HL-60 (cell line): ENCODE measurements at regions not wholly inside any gene's neighbourhood (a gene's known extent, or its start where the extent isn't known, plus 50 kb on each side); places are given as distances from the start of the nearest gene placed in this dataset.

Experiments
- DNase-seq, 2 experiments: peaks; one replicate each; pipeline ENCODE4 v3.0.0-alpha.2; 2010 to 2020; ENCODE audit warnings: low read depth in 1 of 2, low spot score in 1 of 2
- H3K27ac ChIP-seq: fragments of 250-450 bp; sonication (Bioruptor Pico); replicated peaks from 2 replicates; pipeline ENCODE4 v1.5.1; 2020; ENCODE audit warnings: mild to moderate bottlenecking, moderate library complexity
- H3K27me3 ChIP-seq: fragments of 250-450 bp; sonication (Bioruptor Pico); 2 replicates; pipeline ENCODE4 v1.5.1; 2021; ENCODE audit warnings: mild to moderate bottlenecking, moderate library complexity; ENCODE audit not compliant: insufficient read depth, poor library complexity, severe bottlenecking
- H3K4me3 ChIP-seq: replicated peaks from 2 replicates; pipeline ENCODE4 v1.5.1; 2011; ENCODE audit warnings: mild to moderate bottlenecking, control low read depth, low read length; ENCODE audit not compliant: insufficient read depth
- GABPA ChIP-seq: IDR thresholded peaks from 2 replicates; pipeline ENCODE4 v1.6.1; 2012; ENCODE audit warnings: low read depth
- POLR2AphosphoS5 ChIP-seq: IDR thresholded peaks from 2 replicates; pipeline ENCODE4 v1.6.1; 2012; ENCODE audit warnings: low read depth
- REST ChIP-seq: IDR thresholded peaks from 2 replicates; pipeline ENCODE4 v1.6.1; 2012; ENCODE audit warnings: low read depth; ENCODE audit not compliant: insufficient replicate concordance
- SPI1 ChIP-seq: IDR thresholded peaks from 2 replicates; pipeline ENCODE4 v1.6.1; 2012; ENCODE audit warnings: low read depth, mild to moderate bottlenecking, borderline replicate concordance
- TF ChIP-seq, protein P1 (sequence below): IDR thresholded peaks from one replicate; pipeline ENCODE4 v1.5.1; 2011; ENCODE audit warnings: low read length, control low read depth, inconsistent platforms; ENCODE audit not compliant: insufficient read depth

GRCh38 chr4:149095001-149095400 is 652.8 kb upstream of the NR3C2 start:
- Histone ChIP-seq H3K27me3 (no peaks in the 10 kb centered on the region), H3K4me3 (no peak overlapping the region), H3K27ac (no peak overlapping the region)
- no peak for DNase-seq
- TF ChIP-seq REST (no peak), GABPA (no peak), SPI1 (no peak), POLR2AphosphoS5 (no peak)
- TF ChIP-seq, protein P1, sequence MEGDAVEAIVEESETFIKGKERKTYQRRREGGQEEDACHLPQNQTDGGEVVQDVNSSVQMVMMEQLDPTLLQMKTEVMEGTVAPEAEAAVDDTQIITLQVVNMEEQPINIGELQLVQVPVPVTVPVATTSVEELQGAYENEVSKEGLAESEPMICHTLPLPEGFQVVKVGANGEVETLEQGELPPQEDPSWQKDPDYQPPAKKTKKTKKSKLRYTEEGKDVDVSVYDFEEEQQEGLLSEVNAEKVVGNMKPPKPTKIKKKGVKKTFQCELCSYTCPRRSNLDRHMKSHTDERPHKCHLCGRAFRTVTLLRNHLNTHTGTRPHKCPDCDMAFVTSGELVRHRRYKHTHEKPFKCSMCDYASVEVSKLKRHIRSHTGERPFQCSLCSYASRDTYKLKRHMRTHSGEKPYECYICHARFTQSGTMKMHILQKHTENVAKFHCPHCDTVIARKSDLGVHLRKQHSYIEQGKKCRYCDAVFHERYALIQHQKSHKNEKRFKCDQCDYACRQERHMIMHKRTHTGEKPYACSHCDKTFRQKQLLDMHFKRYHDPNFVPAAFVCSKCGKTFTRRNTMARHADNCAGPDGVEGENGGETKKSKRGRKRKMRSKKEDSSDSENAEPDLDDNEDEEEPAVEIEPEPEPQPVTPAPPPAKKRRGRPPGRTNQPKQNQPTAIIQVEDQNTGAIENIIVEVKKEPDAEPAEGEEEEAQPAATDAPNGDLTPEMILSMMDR, result no peak

DNA sequence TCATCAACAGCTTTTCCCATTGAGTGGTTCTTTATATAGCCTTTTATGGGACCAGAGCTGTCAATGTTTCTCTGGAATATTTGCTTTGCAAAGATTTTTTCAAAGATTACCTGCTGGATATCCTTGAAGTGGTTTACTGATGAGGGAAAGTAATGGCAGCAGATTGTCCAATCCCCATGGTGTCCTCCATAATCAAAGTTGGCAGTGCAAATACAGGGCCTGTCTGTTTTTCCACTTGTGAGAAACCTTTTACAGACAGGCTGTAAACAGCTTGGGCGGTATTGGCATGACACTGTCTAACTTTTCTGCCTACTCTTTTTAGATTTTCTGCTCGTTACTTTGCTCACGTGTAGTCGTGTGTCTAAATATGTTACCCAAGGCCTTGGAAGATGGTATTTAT is 641.9 kb upstream of the NR3C2 start:
- no peak for TF ChIP-seq GABPA
- no peak for TF ChIP-seq REST
- no peak for TF ChIP-seq SPI1
- TF ChIP-seq, protein P1, result no peak
- no peak for DNase-seq
- H3K27me3 ChIP-seq, result no peaks in the 10 kb centered on the region
- H3K27ac ChIP-seq, result no peak overlapping the region
- H3K4me3 ChIP-seq, result no peak overlapping the region

- Histone ChIP-seq H3K27me3 (no peaks in the 10 kb centered on the region), H3K27ac (no peak overlapping the region), H3K4me3 (no peak overlapping the region)
- TF ChIP-seq GABPA (no peak), POLR2AphosphoS5 (no peak), REST (no peak), SPI1 (no peak)
- TF ChIP-seq, protein P1, result no peak
- no peak for DNase-seq
Observed at GRCh38 chr4:149077181-149077580, 635.0 kb upstream of the NR3C2 start.
